DMS 273 (cell line): ENCODE measurements at regions not wholly inside any gene's neighbourhood (a gene's known extent, or its start where the extent isn't known, plus 50 kb on each side); places are given as distances from the start of the nearest gene placed in this dataset.
"Not testable (repeated sequence)": the region's sequence is repeated elsewhere in the genome, so short reads cannot be mapped to it uniquely, and the experiment has no call there.

Experiments
- DNase-seq: peaks from one replicate; lab custom pipeline; 2025; ENCODE audit not compliant: unreplicated experiment; lab: John Stamatoyannopoulos, UW

GRCh38 chr5:130845049-130845765, 319.8 kb downstream of the HINT1 start:
- DNase-seq = no peak

DNA sequence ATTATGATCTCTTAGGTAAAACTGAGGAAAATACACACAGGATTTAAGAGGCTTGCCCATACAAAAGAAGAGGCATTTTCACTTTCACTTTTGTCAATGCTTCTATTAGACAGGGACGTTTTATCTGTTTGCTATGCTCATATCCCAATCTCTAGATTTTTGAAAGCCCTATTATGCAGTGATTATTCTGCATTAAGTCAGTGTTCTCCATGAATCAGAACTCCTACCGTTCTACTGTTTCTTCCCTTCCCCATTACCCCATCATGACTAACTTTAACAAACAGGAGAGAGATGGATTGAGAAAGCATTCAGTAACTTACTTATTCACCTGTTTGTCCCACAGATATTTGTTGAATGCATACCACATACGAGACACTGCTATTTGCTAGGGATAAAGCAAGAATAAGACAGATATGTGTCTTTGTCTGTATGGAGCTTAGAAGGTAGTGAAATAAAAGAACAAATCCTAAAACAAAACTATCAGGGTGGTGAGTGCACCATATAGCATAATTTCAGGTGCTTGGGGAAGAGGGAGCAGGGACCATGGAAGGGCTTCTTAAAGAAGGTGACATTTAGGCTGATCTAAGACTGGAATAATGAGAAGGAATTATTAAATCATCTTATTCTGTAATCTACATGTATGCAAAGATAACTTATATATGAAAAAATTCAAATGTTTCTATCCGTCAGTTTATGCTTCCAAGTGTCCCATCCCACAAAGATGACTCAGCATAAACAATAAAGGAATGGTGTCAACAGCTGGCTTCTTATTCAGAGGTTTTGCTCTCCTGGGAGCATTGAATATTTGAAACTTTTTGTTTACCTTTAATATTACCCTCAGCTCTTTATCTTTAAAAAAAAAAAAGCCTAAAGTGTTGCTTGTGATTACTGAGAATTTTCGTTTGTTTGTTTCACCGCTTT, 328.1 kb downstream of the HINT1 start:
- no peak for DNase-seq

GRCh38 chr5:130817598-130818384, 347.3 kb downstream of the HINT1 start:
- not testable (repeated sequence) for DNase-seq

GRCh38 chr5:130815246-130815645, 349.8 kb downstream of the HINT1 start:
- no peak for DNase-seq

DNA sequence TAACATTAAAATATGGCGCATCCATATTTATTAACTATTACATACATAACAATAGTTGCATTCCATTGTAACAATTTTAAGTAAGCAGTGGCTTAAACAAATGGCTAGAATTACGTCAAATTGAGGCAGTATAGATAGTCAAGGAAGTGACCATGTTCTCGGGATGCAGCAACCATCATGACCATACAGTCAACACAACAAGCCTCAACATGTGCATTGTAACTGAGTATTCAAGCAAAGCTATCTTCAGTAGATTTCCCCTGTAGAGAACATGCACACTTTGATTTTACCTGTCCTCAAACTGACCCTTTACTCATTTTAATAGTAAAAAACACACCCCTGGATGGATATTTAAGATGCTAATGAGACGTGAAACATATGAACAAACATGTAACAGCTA, 356.4 kb downstream of the HINT1 start:
- no peak for DNase-seq

- no peak for DNase-seq
Observed at GRCh38 chr5:130805648-130806047, 359.4 kb downstream of the HINT1 start.

DNA sequence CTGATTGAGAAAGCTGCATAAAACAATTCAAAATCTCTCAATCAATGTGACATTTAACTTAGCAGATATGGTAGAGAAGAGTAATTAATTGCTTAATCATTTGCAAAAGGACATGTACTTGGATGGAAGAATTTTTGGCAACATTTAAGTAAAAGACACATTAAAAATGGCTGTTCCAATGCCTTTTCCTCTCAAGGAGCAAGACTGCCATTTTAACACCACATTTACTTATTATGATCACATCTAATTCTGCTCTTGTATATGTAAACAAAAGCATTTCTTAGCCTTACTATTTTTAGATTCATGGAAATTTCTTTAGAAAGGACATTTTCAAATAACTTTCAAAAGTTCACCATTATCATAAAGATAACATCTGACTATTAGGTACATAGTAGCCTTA, 360.0 kb downstream of the HINT1 start:
- no peak for DNase-seq

GRCh38 chr5:130801963-130802362, 363.1 kb downstream of the HINT1 start:
- DNase-seq = no peak

- DNase-seq = no peak
Observed at GRCh38 chr5:130799015-130799414, 366.0 kb downstream of the HINT1 start.

DNA sequence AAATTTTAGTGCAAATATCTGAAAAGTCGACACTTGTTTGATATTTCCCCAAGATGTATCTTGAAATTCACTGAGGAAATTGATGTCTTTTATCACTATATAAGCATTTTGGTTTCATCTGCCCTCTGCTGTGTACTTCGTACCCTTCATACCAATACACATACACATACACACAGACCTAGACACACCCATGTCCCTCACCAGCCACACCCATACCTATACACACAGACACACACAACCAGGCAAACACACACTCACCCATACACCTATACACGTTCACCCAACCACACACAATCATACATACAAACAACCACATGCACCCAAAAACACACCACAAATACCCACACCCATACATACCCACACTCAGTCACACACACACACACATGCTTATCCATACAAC, 367.8 kb downstream of the HINT1 start:
- no peak for DNase-seq

- DNase-seq = no peak
Observed at GRCh38 chr5:130796902-130797301, 368.2 kb downstream of the HINT1 start.

DNA sequence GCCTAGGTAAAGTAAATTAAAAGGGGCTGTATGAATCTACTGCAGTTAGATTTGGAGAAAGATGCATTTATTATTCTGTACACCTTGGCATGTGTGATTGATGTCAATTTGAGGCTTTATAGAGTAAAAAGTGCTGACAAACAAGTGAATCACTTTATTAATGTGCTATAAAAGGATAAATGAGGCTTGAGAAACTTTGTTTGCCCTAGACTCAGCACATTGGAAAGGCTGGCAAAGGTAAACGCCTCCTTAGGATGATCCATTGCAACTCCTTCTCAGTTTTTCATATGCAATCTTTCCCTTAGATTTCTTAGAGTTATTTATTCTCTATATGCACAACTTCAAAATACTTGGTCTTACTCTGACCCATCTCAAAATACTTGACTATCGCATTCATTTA, 369.0 kb downstream of the HINT1 start:
- no peak for DNase-seq

- no peak for DNase-seq
Observed at GRCh38 chr5:130795037-130795436, 370.0 kb downstream of the HINT1 start.

DNA sequence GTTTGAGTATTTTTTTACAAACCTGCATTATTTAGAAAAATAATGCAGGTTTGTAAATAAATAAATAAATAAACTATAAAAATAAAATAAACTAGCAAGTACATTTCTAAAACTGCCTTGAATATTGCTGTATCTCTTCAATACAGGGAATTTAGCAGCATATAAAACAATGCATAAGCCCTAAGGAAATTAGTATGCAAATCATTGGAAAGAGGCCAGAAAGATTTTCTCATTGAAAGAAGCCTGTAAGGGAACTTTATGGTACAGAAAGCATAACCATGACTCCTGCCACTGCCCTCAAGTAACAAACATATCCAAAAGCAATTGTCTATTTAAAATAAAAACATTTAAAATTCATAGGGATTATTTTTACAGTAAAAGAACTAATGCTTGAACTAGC, 387.3 kb downstream of the HINT1 start:
- DNase-seq = no peak

DNA sequence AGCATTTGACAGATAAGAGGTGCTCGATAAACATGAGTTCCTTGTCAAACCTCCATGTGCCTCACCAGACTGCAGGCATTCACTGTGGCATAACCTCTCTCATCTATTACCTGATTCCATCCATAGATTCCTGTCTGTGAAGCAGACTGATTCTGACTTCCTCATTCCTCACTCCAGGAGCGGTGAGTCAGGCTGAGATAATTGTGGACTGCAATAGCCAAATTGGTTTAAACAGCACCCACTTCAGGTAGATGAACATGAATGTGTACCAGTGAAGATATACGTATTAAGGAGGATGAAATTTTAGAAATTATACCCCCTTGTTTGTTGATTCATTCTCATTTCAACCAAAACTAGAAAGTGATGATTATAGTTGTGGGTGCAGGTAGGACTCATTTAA, 391.2 kb downstream of the HINT1 start:
- DNase-seq = no peak

DNA sequence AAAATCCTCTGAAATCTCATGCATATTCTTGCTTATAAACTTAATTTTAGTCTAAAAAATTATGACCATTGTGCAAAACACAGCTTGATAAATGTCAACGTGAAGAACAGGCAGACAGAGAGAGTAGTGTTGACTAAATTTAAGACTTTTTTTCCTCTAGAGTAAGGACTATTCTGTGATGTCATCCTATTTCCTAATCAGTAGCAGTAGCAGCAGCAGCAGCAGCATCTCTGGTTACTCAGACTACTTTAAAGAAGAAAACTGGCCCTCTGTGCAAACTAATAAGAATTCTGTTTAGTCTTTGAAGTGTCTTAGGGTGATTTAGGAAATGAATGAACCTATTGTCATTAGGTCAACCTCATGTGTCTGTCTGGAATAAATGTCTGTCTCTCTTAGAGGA, 403.0 kb downstream of the HINT1 start:
- no peak for DNase-seq

GRCh38 chr5:130759061-130759460, 406.0 kb downstream of the HINT1 start:
- no peak for DNase-seq

GRCh38 chr5:130747556-130747955, 417.5 kb downstream of the HINT1 start:
- DNase-seq = no peak

GRCh38 chr5:130746641-130747040, 418.4 kb downstream of the HINT1 start:
- not testable (repeated sequence) for DNase-seq

DNA sequence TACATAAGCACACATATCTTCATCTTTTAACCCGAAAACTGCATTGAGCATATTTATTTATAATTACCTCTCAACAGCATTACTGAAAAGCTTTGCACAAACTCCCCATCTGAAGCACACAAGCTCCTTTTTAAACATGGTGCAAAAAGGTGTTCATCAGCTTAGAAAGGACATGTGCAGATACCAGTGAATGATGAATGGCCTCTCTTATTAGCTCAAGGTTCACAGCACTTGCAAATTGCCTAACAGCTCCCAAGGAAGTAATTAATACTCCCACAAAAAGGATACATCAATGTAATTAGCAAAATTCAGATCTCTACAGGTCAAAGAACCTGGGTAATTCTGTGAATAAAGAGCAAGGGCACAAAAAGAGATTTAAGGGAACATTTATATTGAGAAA, 422.0 kb downstream of the HINT1 start:
- no peak for DNase-seq

GRCh38 chr5:130740047-130740569, 424.9 kb downstream of the HINT1 start:
- no peak for DNase-seq
